Hepatocyte (in vitro differentiated cells): ENCODE measurements at regions not wholly inside any gene's neighbourhood (a gene's known extent, or its start where the extent isn't known, plus 50 kb on each side); places are given as distances from the start of the nearest gene placed in this dataset.

Source experiments
- DNase-seq: peaks from one replicate; pipeline ENCODE4 v3.0.0-alpha.2; 2016; ENCODE audit warnings: low spot score
- H2AFZ ChIP-seq: fragments of 200-600 bp; sonication (generic); 2 replicates; pipeline ENCODE4 v1.6.0; 2016; ENCODE audit warnings: antibody characterized with exemption, mild to moderate bottlenecking
- H3K27ac ChIP-seq: fragments of 200-600 bp; sonication (generic); 2 replicates; pipeline ENCODE4 v1.5.1; 2016; ENCODE audit warnings: mild to moderate bottlenecking
- H3K27me3 ChIP-seq: fragments of 200-600 bp; sonication (generic); 2 replicates; pipeline ENCODE4 v1.6.1; 2016
- H3K36me3 ChIP-seq: fragments of 200-600 bp; sonication (generic); replicated peaks from 2 replicates; pipeline ENCODE4 v1.5.1; 2016; ENCODE audit warnings: low read depth; ENCODE audit not compliant: insufficient read depth
- H3K4me1 ChIP-seq: fragments of 200-600 bp; sonication (generic); 2 replicates; pipeline ENCODE4 v1.5.1; 2016; ENCODE audit warnings: mild to moderate bottlenecking, moderate library complexity; ENCODE audit not compliant: insufficient read depth
- H3K4me2 ChIP-seq: fragments of 200-600 bp; sonication (generic); 2 replicates; pipeline ENCODE4 v1.6.0; 2016
- H3K4me3 ChIP-seq: fragments of 200-600 bp; sonication (generic); 2 replicates; pipeline ENCODE4 v1.5.1; 2016; ENCODE audit warnings: mild to moderate bottlenecking
- H3K79me2 ChIP-seq: fragments of 200-600 bp; sonication (generic); 2 replicates; pipeline ENCODE4 v1.6.0; 2017; ENCODE audit warnings: mild to moderate bottlenecking
- H3K9me2 ChIP-seq: fragments of 200-600 bp; sonication (generic); replicated peaks from 2 replicates; pipeline ENCODE4 v1.6.0; 2017; ENCODE audit warnings: mild to moderate bottlenecking; ENCODE audit not compliant: insufficient read depth
- H3K9me3 ChIP-seq: fragments of 200-600 bp; sonication (generic); 2 replicates; pipeline ENCODE4 v1.5.1; 2016; ENCODE audit warnings: low read depth, mild to moderate bottlenecking
- H4K20me1 ChIP-seq: fragments of 200-600 bp; sonication (generic); 2 replicates; pipeline ENCODE4 v1.6.0; 2016; ENCODE audit warnings: mild to moderate bottlenecking; ENCODE audit not compliant: insufficient read depth, poor library complexity, severe bottlenecking
- EZH2 ChIP-seq: fragments of 200-600 bp; sonication (generic); IDR thresholded peaks from 2 replicates; pipeline ENCODE4 v1.6.1; 2016; ENCODE audit warnings: antibody characterized with exemption, mild to moderate bottlenecking, borderline replicate concordance
- EZH2phosphoT487 ChIP-seq: fragments of 200-600 bp; sonication (generic); IDR thresholded peaks from one replicate; pipeline ENCODE4 v1.6.1; 2018; ENCODE audit warnings: antibody characterized with exemption, mild to moderate bottlenecking, low read depth, moderate library complexity; ENCODE audit not compliant: unreplicated experiment, severe bottlenecking
- WGBS: methylation state at CpG from one replicate; pipeline ENCODE4 v1.1.6; 2016; ENCODE audit warnings: low lambda C conversion rate; ENCODE audit errors: missing lambda C conversion rate; 5-methylcytosine and 5-hydroxymethylcytosine counted together
- TF ChIP-seq, protein P1 (sequence below): fragments of 200-600 bp; sonication (generic); IDR thresholded peaks from 2 replicates; pipeline ENCODE4 v1.5.1; 2016; ENCODE audit warnings: antibody characterized with exemption, mild to moderate bottlenecking; ENCODE audit not compliant: poor library complexity

DNA sequence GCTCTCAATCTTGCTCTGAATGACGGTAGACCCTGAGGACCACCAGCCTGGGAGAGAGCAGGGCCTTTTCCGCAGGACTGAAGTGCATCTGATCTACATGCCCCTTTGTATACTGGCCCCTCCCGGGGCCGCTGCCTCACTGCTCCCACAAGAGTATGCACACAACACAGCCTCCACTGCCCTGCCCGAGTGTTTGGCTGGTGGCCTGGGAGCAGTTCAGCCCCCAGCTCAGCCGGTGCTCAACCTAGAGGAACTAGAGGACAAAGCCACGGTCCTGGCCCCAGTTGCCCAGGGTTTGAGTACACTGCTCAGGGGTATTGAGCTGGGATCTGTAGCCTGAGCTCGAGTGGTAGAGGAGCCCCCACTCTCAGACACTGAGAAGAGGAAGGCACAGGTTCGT, 118.9 kb upstream of the CAB39 start:
- Histone ChIP-seq H3K9me2 (no peaks in the 10 kb centered on the region), H3K4me1 (no peaks in the 10 kb centered on the region), H4K20me1 (no peaks in the 10 kb centered on the region), H2AFZ (no peak overlapping the region), H3K4me2 (no peak overlapping the region), H3K36me3 (no peaks in the 10 kb centered on the region), H3K4me3 (no peak overlapping the region), H3K9me3 (no peaks in the 10 kb centered on the region), H3K79me2 (no peaks in the 10 kb centered on the region), H3K27ac (no peak overlapping the region), H3K27me3 (no peaks in the 10 kb centered on the region)
- no peak for TF ChIP-seq EZH2phosphoT487
- no peak for TF ChIP-seq EZH2
- TF ChIP-seq, protein P1, sequence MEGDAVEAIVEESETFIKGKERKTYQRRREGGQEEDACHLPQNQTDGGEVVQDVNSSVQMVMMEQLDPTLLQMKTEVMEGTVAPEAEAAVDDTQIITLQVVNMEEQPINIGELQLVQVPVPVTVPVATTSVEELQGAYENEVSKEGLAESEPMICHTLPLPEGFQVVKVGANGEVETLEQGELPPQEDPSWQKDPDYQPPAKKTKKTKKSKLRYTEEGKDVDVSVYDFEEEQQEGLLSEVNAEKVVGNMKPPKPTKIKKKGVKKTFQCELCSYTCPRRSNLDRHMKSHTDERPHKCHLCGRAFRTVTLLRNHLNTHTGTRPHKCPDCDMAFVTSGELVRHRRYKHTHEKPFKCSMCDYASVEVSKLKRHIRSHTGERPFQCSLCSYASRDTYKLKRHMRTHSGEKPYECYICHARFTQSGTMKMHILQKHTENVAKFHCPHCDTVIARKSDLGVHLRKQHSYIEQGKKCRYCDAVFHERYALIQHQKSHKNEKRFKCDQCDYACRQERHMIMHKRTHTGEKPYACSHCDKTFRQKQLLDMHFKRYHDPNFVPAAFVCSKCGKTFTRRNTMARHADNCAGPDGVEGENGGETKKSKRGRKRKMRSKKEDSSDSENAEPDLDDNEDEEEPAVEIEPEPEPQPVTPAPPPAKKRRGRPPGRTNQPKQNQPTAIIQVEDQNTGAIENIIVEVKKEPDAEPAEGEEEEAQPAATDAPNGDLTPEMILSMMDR: no peak
- DNase-seq: no peak
- WGBS: 89% methylated on average over 9 of the region's 9 CpGs

- Histone ChIP-seq H3K9me3 (no peaks in the 10 kb centered on the region), H3K9me2 (no peaks in the 10 kb centered on the region), H3K36me3 (no peaks in the 10 kb centered on the region), H2AFZ (no peak overlapping the region), H3K27ac (no peak overlapping the region), H3K27me3 (no peaks in the 10 kb centered on the region), H3K79me2 (no peaks in the 10 kb centered on the region), H3K4me3 (no peak overlapping the region), H4K20me1 (no peaks in the 10 kb centered on the region), H3K4me1 (no peaks in the 10 kb centered on the region), H3K4me2 (no peak overlapping the region)
- TF ChIP-seq EZH2phosphoT487 (no peak), EZH2 (no peak)
- TF ChIP-seq, protein P1: no peak
- 97% methylated on average over 3 of the region's 3 CpGs for WGBS
- DNase-seq: no peak
Measured at GRCh38 chr2:230594286-230594840, 118.3 kb upstream of the CAB39 start.

- Histone ChIP-seq H3K4me2 (no peak overlapping the region), H3K9me3 (no peaks in the 10 kb centered on the region), H4K20me1 (no peaks in the 10 kb centered on the region), H3K27ac (no peak overlapping the region), H3K27me3 (no peaks in the 10 kb centered on the region), H2AFZ (no peak overlapping the region), H3K4me3 (no peak overlapping the region), H3K36me3 (no peaks in the 10 kb centered on the region), H3K79me2 (no peaks in the 10 kb centered on the region), H3K9me2 (no peaks in the 10 kb centered on the region), H3K4me1 (no peaks in the 10 kb centered on the region)
- 92% methylated on average over 2 of the region's 2 CpGs for WGBS
- no peak for DNase-seq
- TF ChIP-seq EZH2phosphoT487 (no peak), EZH2 (no peak)
- TF ChIP-seq, protein P1: no peak
Measured at GRCh38 chr2:230599853-230600252, 112.8 kb upstream of the CAB39 start.

DNA sequence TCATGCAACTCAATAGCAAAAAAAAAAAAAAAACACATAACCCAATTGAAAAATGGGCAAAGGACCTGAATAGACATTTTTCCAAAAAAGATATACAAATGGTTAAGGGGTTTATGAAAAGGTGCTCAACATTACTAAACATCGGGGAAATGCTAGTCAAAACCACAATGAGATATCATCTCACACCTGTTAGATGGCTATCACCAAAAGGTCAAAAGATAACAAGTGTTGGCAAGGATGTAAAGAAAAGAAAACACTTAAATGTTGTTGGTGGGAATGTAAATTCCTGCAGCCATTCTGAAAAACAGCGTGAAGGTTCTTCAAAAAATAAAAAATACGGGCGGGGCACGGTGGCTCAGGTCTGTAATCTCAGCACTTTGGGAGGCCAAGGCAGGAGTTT, 112.4 kb upstream of the CAB39 start:
- no peaks in the 10 kb centered on the region for H3K9me2 ChIP-seq
- no peaks in the 10 kb centered on the region for H3K4me1 ChIP-seq
- H3K9me3 ChIP-seq: no peaks in the 10 kb centered on the region
- H3K27ac ChIP-seq: no peak overlapping the region
- no peaks in the 10 kb centered on the region for H3K36me3 ChIP-seq
- H4K20me1 ChIP-seq: no peaks in the 10 kb centered on the region
- no peaks in the 10 kb centered on the region for H3K79me2 ChIP-seq
- H3K4me2 ChIP-seq: no peak overlapping the region
- no peak overlapping the region for H2AFZ ChIP-seq
- 82% methylated on average over 5 of the region's 5 CpGs for WGBS
- TF ChIP-seq, protein P1: no peak
- TF ChIP-seq EZH2phosphoT487: no peak
- no peak for TF ChIP-seq EZH2
- no peak overlapping the region for H3K4me3 ChIP-seq
- no peaks in the 10 kb centered on the region for H3K27me3 ChIP-seq
- no peak for DNase-seq
